Fibroblast of lung (primary cell): ENCODE measurements at regions not wholly inside any gene's neighbourhood (a gene's known extent, or its start where the extent isn't known, plus 50 kb on each side); places are given as distances from the start of the nearest gene placed in this dataset.

Experiments
- CTCF ChIP-seq, 2 donors: IDR thresholded peaks in 1 of 2; conservative IDR thresholded peaks in 1 of 2; 1 replicate in 1 of 2; 2 replicates in 1 of 2; pipeline ENCODE4 v1.5.1; 2011 to 2012; ENCODE audit warnings: low read length in 2 of 2, control low read depth in 1 of 2, inconsistent platforms in 1 of 2, low read depth in 1 of 2, mild to moderate bottlenecking in 1 of 2
- EZH2 ChIP-seq: IDR thresholded peaks from 2 replicates; pipeline ENCODE4 v1.5.1; 2012; ENCODE audit warnings: low read length, control low read depth, mild to moderate bottlenecking; ENCODE audit errors: missing control alignments

- TF ChIP-seq CTCF (conservative IDR thresholded peaks at IDR 0.05 in 1 of 2, IDR thresholded peaks at IDR 0.05 in 1 of 2; ENCODE audit: low read depth in 1 of 2, low read length in 2 of 2) (no peak), EZH2 (no peak)
These were observed 490.4 kb upstream of the SPRED2 start for GRCh38 chr2:65922794-65923193.
